GM23338 (cell line): ENCODE measurements at regions not wholly inside any gene's neighbourhood (a gene's known extent, or its start where the extent isn't known, plus 50 kb on each side); places are given as distances from the start of the nearest gene placed in this dataset.
A peak's percentile ranks its signal among the peaks of the same experiment; 100 is the strongest.

Experiments
- ATAC-seq: fragments of 200-7000 bp; cut with Tn5 transposase; 3 replicates; pipeline ENCODE4 v1.9.1; 2020
- DNase-seq: peaks from one replicate; pipeline ENCODE4 v3.0.0-alpha.2; 2015; ENCODE audit warnings: low spot score
- H2AFZ ChIP-seq: fragments of 200-600 bp; sonication (generic); 2 replicates; pipeline ENCODE4 v1.8.0; 2016; ENCODE audit warnings: antibody characterized with exemption, mild to moderate bottlenecking, moderate library complexity
- H3F3A ChIP-seq: fragments of 200-600 bp; sonication (generic); replicated peaks from 2 replicates; pipeline ENCODE4 v1.8.0; 2017; ENCODE audit warnings: antibody characterized with exemption, mixed run types, low read depth
- H3K27ac ChIP-seq: fragments of 200-600 bp; sonication (generic); 2 replicates; pipeline ENCODE4 v1.6.1; 2016; ENCODE audit warnings: low read depth
- H3K27me3 ChIP-seq: fragments of 200-600 bp; sonication (generic); 2 replicates; pipeline ENCODE4 v1.8.0; 2016; ENCODE audit warnings: mild to moderate bottlenecking, mixed run types, moderate library complexity; ENCODE audit not compliant: insufficient read depth
- H3K36me3 ChIP-seq: fragments of 200-600 bp; sonication (generic); 2 replicates; pipeline ENCODE4 v1.8.0; 2016; ENCODE audit warnings: mild to moderate bottlenecking; ENCODE audit not compliant: insufficient read depth
- H3K4me1 ChIP-seq: fragments of 200-600 bp; sonication (generic); 2 replicates; pipeline ENCODE4 v1.8.0; 2016; ENCODE audit warnings: mild to moderate bottlenecking, moderate library complexity; ENCODE audit not compliant: insufficient read depth
- H3K4me2 ChIP-seq: fragments of 200-600 bp; sonication (generic); 2 replicates; pipeline ENCODE4 v1.7.1; 2017; ENCODE audit warnings: mixed run types
- H3K4me3 ChIP-seq: fragments of 200-600 bp; sonication (generic); 2 replicates; pipeline ENCODE4 v1.6.1; 2016; ENCODE audit warnings: mixed run types
- H3K79me2 ChIP-seq: fragments of 200-600 bp; sonication (generic); replicated peaks from 2 replicates; pipeline ENCODE4 v1.8.0; 2017; ENCODE audit warnings: mild to moderate bottlenecking; ENCODE audit not compliant: insufficient read depth
- H3K9me2 ChIP-seq: fragments of 200-600 bp; sonication (generic); 2 replicates; pipeline ENCODE4 v1.8.0; 2017; ENCODE audit not compliant: insufficient read depth
- H4K20me1 ChIP-seq: fragments of 200-600 bp; sonication (generic); replicated peaks from 2 replicates; pipeline ENCODE4 v1.8.0; 2017; ENCODE audit warnings: mild to moderate bottlenecking; ENCODE audit not compliant: insufficient read depth
- H3K27ac Mint-ChIP-seq: 2 replicates; pipeline ENCODE4 v1.8.0; 2020; ENCODE audit warnings: inconsistent platforms, mild to moderate bottlenecking, moderate library complexity, mixed read lengths
- H3K27me3 Mint-ChIP-seq: 3 replicates; pipeline ENCODE4 v1.8.0; 2022; ENCODE audit warnings: low read depth, mild to moderate bottlenecking, moderate library complexity, mixed read lengths, inconsistent platforms; ENCODE audit not compliant: insufficient read depth, poor library complexity
- H3K36me3 Mint-ChIP-seq: 3 replicates; pipeline ENCODE4 v1.8.0; 2021; ENCODE audit warnings: low read depth, mild to moderate bottlenecking, inconsistent platforms, moderate library complexity, mixed read lengths
- H3K4me1 Mint-ChIP-seq: 3 replicates; pipeline ENCODE4 v1.8.0; 2020; ENCODE audit warnings: mild to moderate bottlenecking, inconsistent platforms, mixed read lengths
- H3K4me3 Mint-ChIP-seq: 3 replicates; pipeline ENCODE4 v1.8.0; 2021; ENCODE audit warnings: moderate library complexity, mild to moderate bottlenecking, inconsistent platforms, mixed read lengths
- H3K9me3 Mint-ChIP-seq: 3 replicates; pipeline ENCODE4 v1.8.0; 2020; ENCODE audit warnings: moderate library complexity, mild to moderate bottlenecking, inconsistent platforms, mixed read lengths
- CTCF ChIP-seq, 2 experiments: fragments of 200-600 bp in 1 of 2; sonication (generic) in 1 of 2; conservative IDR thresholded peaks; 2 replicates each; pipeline versions ENCODE4 v1.5.1 to v1.6.1; 2016 to 2017; ENCODE audit warnings: antibody characterized with exemption in 2 of 2, low read depth in 2 of 2, mild to moderate bottlenecking in 2 of 2, moderate library complexity in 1 of 2
- EZH2 ChIP-seq: fragments of 200-600 bp; sonication (generic); IDR thresholded peaks from one replicate; pipeline ENCODE4 v1.8.0; 2017; ENCODE audit warnings: antibody characterized with exemption, mild to moderate bottlenecking, low read depth; ENCODE audit not compliant: unreplicated experiment
- EZH2phosphoT487 ChIP-seq: fragments of 200-600 bp; sonication (generic); IDR thresholded peaks from one replicate; pipeline ENCODE4 v1.8.1; 2018; ENCODE audit warnings: antibody characterized with exemption; ENCODE audit not compliant: unreplicated experiment
- NANOG ChIP-seq: IDR thresholded peaks from 2 replicates; pipeline ENCODE4 v1.6.1; 2016; ENCODE audit warnings: antibody characterized with exemption, borderline replicate concordance
- POLR2AphosphoS5 ChIP-seq: IDR thresholded peaks from 2 replicates; pipeline ENCODE4 v1.6.1; 2016; ENCODE audit warnings: antibody characterized with exemption, low read depth
- REST ChIP-seq: IDR thresholded peaks from one replicate; pipeline ENCODE4 v1.6.1; 2018; ENCODE audit warnings: antibody characterized with exemption; ENCODE audit not compliant: unreplicated experiment
- STAT1 ChIP-seq: IDR thresholded peaks from one replicate; pipeline ENCODE4 v1.6.1; 2016; ENCODE audit warnings: antibody characterized with exemption; ENCODE audit not compliant: unreplicated experiment
- ZNF114 ChIP-seq: fragments of 250-450 bp; sonication (Bioruptor Pico); IDR thresholded peaks from 2 replicates; pipeline ENCODE4 v1.5.0; 2020; ENCODE audit warnings: mild to moderate bottlenecking, moderate library complexity
- ZNF331 ChIP-seq: fragments of 250-450 bp; sonication (Bioruptor Pico); IDR thresholded peaks from 2 replicates; pipeline ENCODE4 v1.5.0; 2020; ENCODE audit warnings: low read depth, mild to moderate bottlenecking, moderate library complexity

- Histone ChIP-seq H3K27ac (peak overlapping the region; percentile 55), H3K79me2 (no peaks in the 10 kb centered on the region), H4K20me1 (no peaks in the 10 kb centered on the region), H3K27me3 (no peaks in the 10 kb centered on the region), H3F3A (no peaks in the 10 kb centered on the region; the same call in 1 of the 2 replicates), H3K4me1 (peaks cover 41% of the 10 kb centered on the region), H3K4me2 (peak overlapping the region; percentile 61), H3K36me3 (no peaks in the 10 kb centered on the region), H3K9me2 (no peaks in the 10 kb centered on the region), H3K4me3 (peak overlapping the region; percentile 31), H2AFZ (no peak overlapping the region)
- DNase-seq = peak; percentile 58
- Mint-ChIP-seq H3K27me3 (no peaks in the 10 kb centered on the region), H3K36me3 (no peaks in the 10 kb centered on the region), H3K27ac (peak overlapping the region; percentile 91), H3K4me3 (peak overlapping the region; percentile 36; the same call in 2 of the 3 replicates), H3K9me3 (no peaks in the 10 kb centered on the region; the same call in 2 of the 3 replicates), H3K4me1 (peaks cover 42% of the 10 kb centered on the region)
- ATAC-seq = peak; percentile 86
- TF ChIP-seq STAT1 (no peak), CTCF (conservative IDR thresholded peaks at IDR 0.05; ENCODE audit: low read depth in 2 of 2) (peak; percentile 35 to 51)
These were observed 412.1 kb downstream of the KLF12 start for GRCh38 chr13:73722120-73722519.

- H3K4me3 ChIP-seq = no peak overlapping the region
- no peaks in the 10 kb centered on the region for H3K27me3 Mint-ChIP-seq
- no peaks in the 10 kb centered on the region for H3K9me2 ChIP-seq
- peaks cover 47% of the 10 kb centered on the region for H3K4me1 Mint-ChIP-seq
- no peaks in the 10 kb centered on the region for H3K36me3 Mint-ChIP-seq
- ATAC-seq (no peak), DNase-seq (no peak)
- peak overlapping the region; percentile 91; the same call in 1 of the 2 replicates for H3K27ac Mint-ChIP-seq
- no peaks in the 10 kb centered on the region; the same call in 1 of the 2 replicates for H3F3A ChIP-seq
- H3K4me1 ChIP-seq = peaks cover 41% of the 10 kb centered on the region
- no peaks in the 10 kb centered on the region for H4K20me1 ChIP-seq
- H3K9me3 Mint-ChIP-seq = no peaks in the 10 kb centered on the region; the same call in 2 of the 3 replicates
- no peak overlapping the region for H2AFZ ChIP-seq
- peak overlapping the region; percentile 55 for H3K27ac ChIP-seq
- H3K4me2 ChIP-seq = no peak overlapping the region
- H3K36me3 ChIP-seq = no peaks in the 10 kb centered on the region
- H3K27me3 ChIP-seq = no peaks in the 10 kb centered on the region
- no peaks in the 10 kb centered on the region for H3K79me2 ChIP-seq
- no peak overlapping the region for H3K4me3 Mint-ChIP-seq
- TF ChIP-seq POLR2AphosphoS5 (no peak), CTCF (conservative IDR thresholded peaks at IDR 0.05; ENCODE audit: low read depth in 2 of 2) (no peak), ZNF331 (CRISPR knock-in tag) (no peak), EZH2phosphoT487 (no peak), NANOG (no peak), EZH2 (no peak), ZNF114 (CRISPR knock-in tag) (no peak), REST (no peak)
These were observed 412.6 kb downstream of the KLF12 start for GRCh38 chr13:73721571-73721970.
